D721Med (cell line): ENCODE measurements at regions not wholly inside any gene's neighbourhood (a gene's known extent, or its start where the extent isn't known, plus 50 kb on each side); places are given as distances from the start of the nearest gene placed in this dataset.

ENCODE experiments used
- DNase-seq: peaks from one replicate; pipeline ENCODE4 v3.0.0; 2011; ENCODE audit warnings: low spot score; ENCODE audit not compliant: insufficient read length
- FAIRE-seq: peaks from 2 replicates; lab custom pipeline; 2011; peaks lifted over from hg19 to GRCh38; lab: Jason Lieb, UNC
- TF ChIP-seq, protein P1 (sequence below): IDR thresholded peaks from 2 replicates; pipeline ENCODE4 v1.5.1; 2012; ENCODE audit warnings: mild to moderate bottlenecking, control low read depth; ENCODE audit not compliant: insufficient read depth; ENCODE audit errors: missing control alignments

DNA sequence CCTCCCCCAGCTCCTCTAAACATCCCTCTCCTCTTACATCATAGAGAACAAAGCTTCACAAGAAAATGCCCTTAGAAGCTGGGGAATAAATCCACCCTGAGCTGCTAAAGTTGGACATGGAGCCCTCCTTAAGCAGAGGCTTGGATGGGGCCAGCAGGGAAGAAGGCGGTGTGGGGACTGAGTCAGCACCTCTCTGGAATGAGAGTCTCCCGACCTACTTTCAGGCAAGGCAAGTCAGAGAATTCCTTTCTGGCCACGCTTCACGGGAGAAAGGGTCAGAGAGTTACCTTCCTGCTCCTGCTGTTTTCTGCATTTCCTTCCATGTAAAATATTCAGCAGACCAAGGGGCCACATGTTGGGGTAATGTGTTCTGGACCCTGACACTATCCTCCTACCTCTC lies 113.3 kb upstream of the PRB2 start:
- no peak for FAIRE-seq
- TF ChIP-seq, protein P1, sequence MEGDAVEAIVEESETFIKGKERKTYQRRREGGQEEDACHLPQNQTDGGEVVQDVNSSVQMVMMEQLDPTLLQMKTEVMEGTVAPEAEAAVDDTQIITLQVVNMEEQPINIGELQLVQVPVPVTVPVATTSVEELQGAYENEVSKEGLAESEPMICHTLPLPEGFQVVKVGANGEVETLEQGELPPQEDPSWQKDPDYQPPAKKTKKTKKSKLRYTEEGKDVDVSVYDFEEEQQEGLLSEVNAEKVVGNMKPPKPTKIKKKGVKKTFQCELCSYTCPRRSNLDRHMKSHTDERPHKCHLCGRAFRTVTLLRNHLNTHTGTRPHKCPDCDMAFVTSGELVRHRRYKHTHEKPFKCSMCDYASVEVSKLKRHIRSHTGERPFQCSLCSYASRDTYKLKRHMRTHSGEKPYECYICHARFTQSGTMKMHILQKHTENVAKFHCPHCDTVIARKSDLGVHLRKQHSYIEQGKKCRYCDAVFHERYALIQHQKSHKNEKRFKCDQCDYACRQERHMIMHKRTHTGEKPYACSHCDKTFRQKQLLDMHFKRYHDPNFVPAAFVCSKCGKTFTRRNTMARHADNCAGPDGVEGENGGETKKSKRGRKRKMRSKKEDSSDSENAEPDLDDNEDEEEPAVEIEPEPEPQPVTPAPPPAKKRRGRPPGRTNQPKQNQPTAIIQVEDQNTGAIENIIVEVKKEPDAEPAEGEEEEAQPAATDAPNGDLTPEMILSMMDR = no peak
- no peak for DNase-seq

DNA sequence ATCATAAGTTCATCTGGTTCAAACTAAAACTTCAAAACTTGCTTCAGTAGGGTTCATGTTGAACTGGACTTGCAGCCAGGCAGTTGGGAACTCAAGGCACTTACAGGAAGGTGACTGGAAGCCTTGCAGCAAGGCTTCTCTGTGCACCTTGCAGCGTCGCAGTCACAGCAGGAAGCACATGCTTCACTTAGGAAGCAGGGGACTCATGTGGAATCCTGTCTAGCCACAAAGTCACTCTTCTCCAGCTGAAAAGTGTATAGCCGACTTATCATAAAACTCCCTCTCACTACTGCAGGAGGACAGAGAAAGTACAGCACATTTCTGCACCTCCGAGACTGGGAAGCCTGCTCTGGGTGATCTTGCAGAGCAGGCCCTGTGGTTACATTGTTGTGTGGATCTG lies 114.0 kb upstream of the PRB2 start:
- TF ChIP-seq, protein P1 = no peak
- FAIRE-seq (no peak), DNase-seq (no peak)

DNA sequence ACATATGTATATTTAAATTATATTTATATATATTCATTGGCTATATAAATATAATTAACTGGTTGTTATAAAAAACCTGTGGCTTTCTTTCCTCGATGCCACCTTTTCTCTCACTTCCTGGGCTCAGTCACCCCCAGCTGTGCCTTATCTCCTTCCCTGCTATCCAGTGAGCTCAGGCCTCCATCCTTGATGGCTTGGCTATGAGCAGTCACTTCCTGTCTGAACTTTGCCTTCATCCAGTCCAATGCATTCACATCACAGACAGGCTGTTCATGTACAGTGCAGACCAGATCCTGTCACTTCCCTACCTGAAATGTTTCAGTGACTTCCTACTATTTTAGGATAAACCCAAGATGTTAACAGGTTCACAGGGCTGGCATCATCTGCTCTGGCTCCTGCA lies 115.3 kb upstream of the PRB2 start:
- no peak for FAIRE-seq
- no peak for DNase-seq
- TF ChIP-seq, protein P1 = no peak

DNA sequence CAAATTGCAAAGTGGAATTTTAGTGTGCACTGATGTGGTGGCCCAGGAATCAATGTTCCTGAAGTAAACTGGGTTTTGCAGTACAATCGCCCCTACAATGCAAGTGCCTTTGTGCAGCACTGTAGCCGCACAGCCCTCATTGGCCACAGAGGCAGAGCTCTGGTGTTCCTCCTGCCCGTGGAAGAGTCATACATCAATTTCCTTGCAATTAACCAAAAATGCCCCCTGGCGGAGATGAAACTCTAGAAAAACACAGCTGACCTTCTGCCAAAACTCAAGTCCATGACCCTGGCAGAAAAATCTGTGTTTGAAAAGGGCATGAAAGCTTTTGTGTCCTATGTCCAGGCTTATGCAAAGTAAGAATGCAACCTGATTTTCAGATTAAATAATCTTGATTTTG lies 117.9 kb upstream of the PRB2 start:
- DNase-seq = no peak

DNA sequence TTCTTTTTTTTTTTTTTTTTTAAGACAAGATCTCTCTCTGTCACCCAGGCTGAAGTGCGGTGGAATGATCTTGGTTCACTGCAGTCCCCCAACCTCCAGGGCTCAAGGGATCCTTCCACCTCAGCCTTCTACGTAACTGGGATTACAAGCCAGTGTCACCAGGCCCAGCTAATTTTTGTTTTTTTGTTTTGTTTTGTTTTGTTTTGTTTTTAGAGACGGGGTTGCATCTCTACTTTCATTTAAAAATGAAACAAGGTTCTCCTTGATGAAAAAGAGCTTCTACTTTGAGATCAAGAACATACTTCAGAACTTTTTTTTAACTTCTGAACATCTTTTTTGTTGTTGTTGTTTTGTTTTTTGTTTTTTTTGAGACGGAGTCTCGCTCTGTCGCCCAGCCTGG lies 121.7 kb upstream of the PRB2 start:
- FAIRE-seq (no peak), DNase-seq (no peak)
- TF ChIP-seq, protein P1 = no peak

More for the DNA sequence above, 117.9 kb upstream of the PRB2 start:
- TF ChIP-seq, protein P1 = no peak
- FAIRE-seq = no peak

DNA sequence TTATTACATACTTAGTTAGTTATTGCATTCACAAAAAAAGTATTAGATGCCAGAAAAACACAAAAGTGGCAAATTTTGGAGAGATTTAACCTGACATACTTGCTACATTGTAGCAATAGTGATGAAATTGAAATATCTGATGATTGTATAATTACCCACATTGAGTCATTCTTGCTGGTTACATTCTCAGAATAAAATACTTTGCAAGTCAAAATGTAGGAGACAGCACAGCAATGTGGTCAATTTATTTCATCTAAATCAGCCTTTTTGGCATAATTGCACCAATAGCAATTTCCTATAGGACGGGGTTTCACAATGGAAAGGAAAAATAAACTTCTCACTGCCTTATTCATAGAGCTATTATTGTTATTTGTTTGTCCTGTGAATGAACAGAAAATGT lies 125.0 kb upstream of the ETV6 start:
- FAIRE-seq (no peak), DNase-seq (no peak)
- TF ChIP-seq, protein P1 = no peak

DNA sequence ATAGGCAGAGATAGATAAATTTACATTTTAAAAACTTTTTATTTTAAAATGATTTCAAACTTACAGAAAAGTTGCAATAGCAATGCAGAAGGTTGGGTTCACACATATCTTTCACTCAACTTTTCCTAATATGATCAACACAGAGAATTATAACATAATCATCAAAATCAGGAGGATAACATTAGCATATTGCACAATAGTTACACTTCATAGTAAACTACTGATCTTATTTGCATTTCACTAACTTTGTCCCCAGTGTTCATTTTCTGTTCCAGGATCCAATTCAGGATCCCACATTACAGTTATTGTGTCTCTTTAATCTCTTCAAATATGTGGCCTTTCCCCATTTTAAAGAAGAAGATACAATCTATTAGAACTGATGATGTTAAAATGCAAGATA lies 115.4 kb upstream of the ETV6 start:
- no peak for DNase-seq
- TF ChIP-seq, protein P1 = no peak
- FAIRE-seq = no peak
